ENCODE measurements at regions not wholly inside any gene's neighbourhood (a gene's known extent, or its start where the extent isn't known, plus 50 kb on each side); places are given as distances from the start of the nearest gene placed in this dataset.

- TF ChIP-seq, protein P1, sequence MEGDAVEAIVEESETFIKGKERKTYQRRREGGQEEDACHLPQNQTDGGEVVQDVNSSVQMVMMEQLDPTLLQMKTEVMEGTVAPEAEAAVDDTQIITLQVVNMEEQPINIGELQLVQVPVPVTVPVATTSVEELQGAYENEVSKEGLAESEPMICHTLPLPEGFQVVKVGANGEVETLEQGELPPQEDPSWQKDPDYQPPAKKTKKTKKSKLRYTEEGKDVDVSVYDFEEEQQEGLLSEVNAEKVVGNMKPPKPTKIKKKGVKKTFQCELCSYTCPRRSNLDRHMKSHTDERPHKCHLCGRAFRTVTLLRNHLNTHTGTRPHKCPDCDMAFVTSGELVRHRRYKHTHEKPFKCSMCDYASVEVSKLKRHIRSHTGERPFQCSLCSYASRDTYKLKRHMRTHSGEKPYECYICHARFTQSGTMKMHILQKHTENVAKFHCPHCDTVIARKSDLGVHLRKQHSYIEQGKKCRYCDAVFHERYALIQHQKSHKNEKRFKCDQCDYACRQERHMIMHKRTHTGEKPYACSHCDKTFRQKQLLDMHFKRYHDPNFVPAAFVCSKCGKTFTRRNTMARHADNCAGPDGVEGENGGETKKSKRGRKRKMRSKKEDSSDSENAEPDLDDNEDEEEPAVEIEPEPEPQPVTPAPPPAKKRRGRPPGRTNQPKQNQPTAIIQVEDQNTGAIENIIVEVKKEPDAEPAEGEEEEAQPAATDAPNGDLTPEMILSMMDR (IDR thresholded peaks at IDR 0.05): no peak
- no peak for TF ChIP-seq POLR2A (IDR thresholded peaks at IDR 0.05)
Measured at GRCh38 chrX:111008126-111008525, 87.9 kb upstream of the PAK3 start.

Measured in vagina (tissue), 2 donors.